ENCODE measurements at regions not wholly inside any gene's neighbourhood (a gene's known extent, or its start where the extent isn't known, plus 50 kb on each side); places are given as distances from the start of the nearest gene placed in this dataset.

- no peaks in the 10 kb centered on the region for H3K36me3 ChIP-seq (ENCODE audit: control insufficient read depth in 4 of 4, insufficient read depth in 3 of 4, low read depth in 1 of 4, low read length in 3 of 4)
- H3K9me3 ChIP-seq (ENCODE audit: control insufficient read depth in 4 of 4, low read length in 3 of 4) = no peaks in the 10 kb centered on the region
- DNase-seq (ENCODE audit: low spot score) = no peak
- TF ChIP-seq TAF1 (conservative IDR thresholded peaks at IDR 0.05) = no peak
- TF ChIP-seq FOXA1 (IDR thresholded peaks at IDR 0.05) = no peak
- no peak overlapping the region for H3K4me3 ChIP-seq (ENCODE audit: low read depth in 1 of 3, low read length in 3 of 3)
- no peaks in the 10 kb centered on the region for H3K4me1 ChIP-seq (ENCODE audit: control insufficient read depth in 4 of 4, insufficient read depth in 4 of 4, low read length in 3 of 4)
- H3K27me3 ChIP-seq (ENCODE audit: control insufficient read depth in 4 of 4, insufficient read depth in 4 of 4, low read length in 3 of 4) = no peaks in the 10 kb centered on the region
- H3K9ac ChIP-seq (ENCODE audit: low read depth in 1 of 2, low read length in 2 of 2) = no peak overlapping the region
- no peak overlapping the region for H3K27ac ChIP-seq (ENCODE audit: low read depth in 1 of 2, low read length in 2 of 2)
Measured at GRCh38 chr13:61692691-61693090, 277.0 kb upstream of the PCDH20 start.

- Histone ChIP-seq H3K36me3 (ENCODE audit: control insufficient read depth in 4 of 4, insufficient read depth in 3 of 4, low read depth in 1 of 4, low read length in 3 of 4) (no peaks in the 10 kb centered on the region), H3K9me3 (ENCODE audit: control insufficient read depth in 4 of 4, low read length in 3 of 4) (no peaks in the 10 kb centered on the region), H3K4me1 (ENCODE audit: control insufficient read depth in 4 of 4, insufficient read depth in 4 of 4, low read length in 3 of 4) (peaks cover 0 to 3% (median 0%) of the 10 kb centered on the region in 4 donors), H3K9ac (ENCODE audit: low read depth in 1 of 2, low read length in 2 of 2) (no peak overlapping the region), H3K27me3 (ENCODE audit: control insufficient read depth in 4 of 4, insufficient read depth in 4 of 4, low read length in 3 of 4) (no peaks in the 10 kb centered on the region), H3K4me3 (ENCODE audit: low read depth in 1 of 3, low read length in 3 of 3) (no peak overlapping the region), H3K27ac (ENCODE audit: low read depth in 1 of 2, low read length in 2 of 2) (no peak overlapping the region)
- DNase-seq (ENCODE audit: low spot score) = no peak
- TF ChIP-seq ZBTB33 (IDR thresholded peaks at IDR 0.05) = no peak
- no peak for TF ChIP-seq GABPA (IDR thresholded peaks at IDR 0.05 in 1 of 2, conservative IDR thresholded peaks at IDR 0.05 in 1 of 2)
- TF ChIP-seq REST (IDR thresholded peaks at IDR 0.05) = no peak
- TF ChIP-seq ATF3 (IDR thresholded peaks at IDR 0.05) = no peak
- TF ChIP-seq EGR1 (IDR thresholded peaks at IDR 0.05; ENCODE audit: low read depth in 2 of 2) = no peak
- TF ChIP-seq CTCF (IDR thresholded peaks at IDR 0.05; ENCODE audit: low read depth, low read length, missing input control) = peak; percentile 56
- no peak for TF ChIP-seq MAX (IDR thresholded peaks at IDR 0.05)
- no peak for TF ChIP-seq SP1 (IDR thresholded peaks at IDR 0.05)
- TF ChIP-seq RXRA (IDR thresholded peaks at IDR 0.05) = peak in 1 of 2 donors; percentile 80
- no peak for TF ChIP-seq FOXA2 (IDR thresholded peaks at IDR 0.05)
- TF ChIP-seq NR2F2 (IDR thresholded peaks at IDR 0.05) = no peak
- no peak for TF ChIP-seq FOXA1 (IDR thresholded peaks at IDR 0.05)
- TF ChIP-seq RAD21 (IDR thresholded peaks at IDR 0.05) = peak; percentile 93 to 95
- TF ChIP-seq TAF1 (conservative IDR thresholded peaks at IDR 0.05) = no peak
- no peak for TF ChIP-seq YY1 (IDR thresholded peaks at IDR 0.05)
- peak in 1 of 2 donors; percentile 15 for TF ChIP-seq HNF4A (conservative IDR thresholded peaks at IDR 0.05)
- TF ChIP-seq HNF4G (IDR thresholded peaks at IDR 0.05) = no peak
- TF ChIP-seq JUND (IDR thresholded peaks at IDR 0.05) = no peak
- 41% methylated on average over 2 of the region's 2 CpGs for WGBS
Measured at GRCh38 chr13:61685682-61686012, 270.0 kb upstream of the PCDH20 start.

Data from liver (tissue), 8 donors.